Activated effector memory CD4-positive, alpha-beta T cell treated with Interleukin-2 at 50 U/mL for 16 hours (primary cell): ENCODE measurements at regions not wholly inside any gene's neighbourhood (a gene's known extent, or its start where the extent isn't known, plus 50 kb on each side); places are given as distances from the start of the nearest gene placed in this dataset.

ENCODE experiments used
- DNase-seq: peaks from one replicate; pipeline ENCODE4 v3.0.0-alpha.2; 2020

DNA sequence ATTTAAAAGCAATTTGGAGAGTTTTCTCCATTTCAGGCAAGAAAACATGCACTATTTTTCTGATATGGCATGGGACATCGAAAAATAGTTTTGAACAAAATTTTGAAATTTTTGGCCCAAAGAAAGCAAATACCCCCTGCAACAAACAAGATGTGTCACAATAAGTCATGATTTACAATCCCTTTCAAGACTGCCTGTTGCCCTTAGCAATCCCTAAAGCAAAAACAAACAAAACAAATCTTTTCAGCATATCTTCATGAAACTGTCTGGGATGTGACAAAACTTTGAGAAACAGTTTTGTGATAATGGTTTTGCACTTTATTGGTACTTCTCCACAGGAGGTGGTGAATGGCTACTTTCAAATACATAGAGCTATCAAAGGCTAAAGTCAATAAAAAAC lies 1888.7 kb upstream of the PIK3C3 start:
- no peak for DNase-seq

DNA sequence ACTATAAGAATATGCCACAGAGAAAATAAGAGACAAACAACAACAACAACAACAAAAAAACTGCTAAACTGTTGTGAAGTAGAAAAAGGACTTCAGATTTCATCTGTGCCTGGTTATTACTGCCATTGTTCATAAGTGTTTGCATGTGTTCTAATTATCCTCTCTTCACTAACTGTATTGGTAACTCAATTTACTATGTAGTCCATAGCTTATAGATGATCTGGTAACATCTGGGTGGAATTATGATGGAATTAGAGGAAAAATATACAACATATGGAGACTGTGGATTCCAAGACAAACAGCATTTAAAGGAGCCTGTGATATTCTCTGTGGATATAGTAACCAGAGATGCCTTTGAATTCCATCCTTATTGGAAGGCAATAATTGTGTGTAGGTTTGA lies 1891.5 kb upstream of the PIK3C3 start:
- no peak for DNase-seq

DNA sequence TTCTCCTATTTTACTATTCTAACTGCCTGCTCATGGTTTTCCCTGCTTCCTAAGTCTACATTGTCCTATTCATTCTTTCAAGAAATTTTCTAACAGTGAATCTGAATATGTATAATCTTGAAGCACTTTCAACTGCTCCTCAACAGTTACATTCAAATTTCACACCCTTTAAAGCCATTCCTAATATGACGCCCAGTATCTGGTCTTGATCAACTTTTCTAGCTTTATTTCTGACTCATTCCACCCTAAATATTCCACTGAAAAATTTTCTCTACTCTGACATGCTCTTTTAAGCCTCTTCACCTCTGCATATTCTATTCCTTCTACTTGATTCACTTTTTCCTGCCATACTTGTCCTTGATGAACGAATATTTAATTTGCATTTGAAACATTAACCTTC lies 1893.9 kb upstream of the PIK3C3 start:
- DNase-seq: no peak

DNA sequence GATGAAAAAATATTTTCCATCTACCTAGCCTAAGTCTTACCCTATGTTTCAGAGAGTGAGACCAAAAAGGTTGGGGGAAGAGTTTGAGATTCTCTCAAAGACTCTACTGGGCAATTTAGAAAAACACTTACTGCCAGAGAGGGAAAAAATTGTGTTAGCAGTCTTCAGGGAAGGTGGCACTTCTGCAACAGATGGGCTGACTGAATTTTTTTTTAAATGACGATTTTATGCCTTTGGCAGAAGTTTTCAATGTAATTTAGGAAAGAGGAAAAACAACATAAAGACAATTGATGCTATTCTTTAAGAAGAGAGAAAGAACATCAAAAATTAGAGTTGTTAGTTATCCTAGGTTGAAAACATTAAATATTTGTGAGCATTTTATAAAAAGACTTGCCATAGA lies 1894.5 kb upstream of the PIK3C3 start:
- no peak for DNase-seq

DNA sequence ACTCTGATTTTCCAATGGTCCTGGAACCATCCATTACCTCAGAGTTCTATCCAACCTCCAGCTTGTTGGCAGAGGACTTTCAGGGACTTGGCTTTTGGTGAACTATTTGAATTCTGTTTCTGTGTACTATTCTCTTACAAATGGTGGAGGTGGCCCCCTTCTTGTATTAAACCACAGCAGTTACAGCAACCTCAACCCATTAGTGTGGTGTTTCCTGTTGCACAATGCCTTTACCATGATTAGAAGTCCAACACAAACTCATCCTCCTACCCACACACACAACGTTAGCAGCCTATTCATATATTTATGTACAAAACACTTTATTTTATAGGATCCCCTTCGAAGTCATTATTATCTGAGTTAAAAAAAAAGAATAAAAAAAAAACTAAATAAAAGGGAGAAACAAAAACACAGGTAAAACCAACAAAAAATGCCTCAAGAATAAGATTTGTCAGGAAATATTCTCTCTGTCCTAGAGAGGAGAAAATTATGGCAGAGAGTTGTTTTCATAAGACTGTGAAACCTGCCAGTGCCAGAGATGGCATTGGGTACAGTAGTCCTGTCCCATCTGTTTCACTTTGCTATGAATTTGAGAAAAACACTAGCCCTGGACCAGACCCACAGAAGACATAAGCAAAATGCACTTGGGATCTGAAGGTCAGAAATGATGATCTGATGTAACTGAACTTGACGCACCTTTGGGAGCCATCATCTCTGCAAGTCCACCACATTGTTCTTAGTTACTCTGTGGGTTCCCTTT lies 1896.0 kb upstream of the PIK3C3 start:
- DNase-seq: no peak

DNA sequence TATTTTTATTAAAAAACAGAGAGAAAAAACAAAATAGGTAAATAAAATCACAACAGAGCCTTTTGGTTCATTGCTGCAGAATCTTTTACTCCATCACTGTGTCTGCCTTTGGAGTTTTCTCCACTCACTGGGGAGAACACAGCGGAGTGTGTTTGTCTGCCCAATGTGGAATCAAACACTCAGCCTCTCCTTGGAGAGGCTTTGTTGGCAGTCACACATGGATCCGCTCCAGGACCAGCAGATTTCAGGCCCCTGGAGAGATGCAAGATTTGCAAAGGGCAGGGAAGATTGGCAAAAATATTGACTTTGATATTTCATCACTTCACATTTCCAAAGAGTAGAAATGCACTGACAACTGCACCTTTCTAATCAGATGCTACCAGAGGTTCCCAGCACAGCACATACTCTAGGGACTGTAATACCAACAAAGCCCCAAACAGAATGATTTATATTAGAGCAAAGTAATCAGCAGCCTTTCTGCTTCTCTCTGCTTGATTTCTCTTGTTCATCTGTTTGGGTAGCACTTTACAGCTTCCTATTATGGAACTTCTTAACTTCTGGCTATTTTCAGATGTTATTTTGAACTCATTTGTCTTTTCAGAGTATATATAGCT lies 1898.8 kb upstream of the PIK3C3 start:
- DNase-seq: no peak

DNA sequence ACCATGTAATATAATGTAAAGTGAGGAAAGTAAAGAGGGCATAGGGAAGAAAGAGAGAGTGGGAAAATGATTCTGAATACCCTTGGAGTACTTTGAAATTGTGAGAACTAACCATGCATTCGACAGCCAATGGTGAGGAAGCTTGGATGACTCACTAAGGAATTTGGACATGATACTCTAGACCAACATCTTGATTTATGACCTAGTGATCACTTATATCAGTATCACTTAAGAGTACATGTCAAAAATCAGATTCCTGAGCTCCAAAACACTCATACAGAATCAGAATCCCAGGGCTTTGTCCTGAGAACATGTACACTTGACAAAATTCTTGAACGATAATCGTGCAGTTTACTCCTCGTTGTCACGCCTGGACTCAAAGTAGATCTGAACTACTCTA lies 1899.8 kb upstream of the PIK3C3 start:
- DNase-seq: no peak

DNA sequence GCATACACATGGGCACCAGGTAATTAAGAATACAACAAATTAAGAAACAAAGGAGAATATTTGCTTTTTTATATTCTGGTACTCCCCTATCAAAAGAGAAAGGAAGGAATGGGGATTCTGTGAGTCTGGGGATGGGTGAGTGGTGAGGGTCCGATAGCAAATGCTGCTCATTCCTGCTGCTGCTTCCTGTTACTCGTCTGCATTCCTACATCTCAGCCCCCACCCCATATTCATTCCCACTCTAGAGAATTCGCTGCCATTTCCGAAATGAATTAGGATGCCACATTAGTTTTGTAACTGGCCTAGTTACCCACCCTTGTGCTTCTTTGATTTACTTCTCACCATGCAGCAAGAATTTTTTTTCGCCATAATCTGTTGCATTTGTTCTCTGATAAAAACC lies 1905.3 kb upstream of the PIK3C3 start:
- no peak for DNase-seq

DNA sequence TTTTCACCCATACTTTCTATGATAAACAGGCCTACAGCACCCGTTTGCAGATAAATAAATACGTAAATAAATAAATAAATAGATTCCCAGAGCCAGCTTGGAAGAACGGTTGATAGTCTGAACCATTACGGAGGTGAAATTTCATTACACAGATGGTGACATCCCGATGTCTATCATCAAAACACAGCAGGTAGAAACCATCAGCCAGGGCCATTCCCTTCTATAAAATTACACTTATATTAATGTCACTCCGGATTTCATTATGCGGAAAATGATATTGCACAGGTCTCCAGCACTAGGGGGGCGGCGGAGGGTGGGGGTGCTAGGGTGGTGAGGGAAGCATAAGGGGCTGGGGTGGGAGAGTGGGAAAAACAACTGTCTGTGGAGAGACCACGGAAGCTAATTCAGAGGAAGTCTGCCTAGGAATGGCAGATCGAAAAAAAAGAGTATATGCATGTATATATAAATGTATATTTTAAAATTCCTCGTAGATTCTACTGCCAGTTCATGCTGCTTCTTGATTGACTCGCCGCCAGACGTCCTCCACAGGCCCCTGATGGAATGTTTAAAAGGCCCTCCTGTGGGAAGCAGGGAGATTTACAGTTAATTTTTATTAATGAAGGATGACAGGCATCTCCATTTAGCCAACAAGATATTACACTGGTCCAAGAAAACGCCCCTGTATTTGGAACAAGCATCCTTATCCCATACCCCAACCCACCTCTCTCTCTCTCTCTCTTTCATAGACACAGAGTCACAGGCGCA lies 1906.0 kb upstream of the PIK3C3 start:
- DNase-seq: no peak

DNA sequence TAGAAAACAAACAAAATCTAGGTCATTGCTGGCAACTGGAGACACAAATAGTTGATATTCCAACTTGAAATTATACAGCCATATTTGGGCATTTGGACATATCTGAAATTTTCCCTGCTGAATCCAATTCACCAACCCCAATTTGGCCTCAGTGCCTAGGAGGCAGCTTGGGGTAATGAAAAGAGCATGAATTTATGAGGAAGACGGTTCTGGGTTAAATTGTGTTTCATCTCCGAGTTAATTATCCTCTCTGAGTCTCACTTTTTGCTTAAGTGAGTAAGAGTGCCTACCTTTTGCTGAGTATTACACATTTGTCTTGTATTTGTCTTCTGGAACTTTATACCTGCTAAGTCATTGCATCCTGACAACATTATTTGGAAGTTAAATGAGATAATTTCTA lies 1906.8 kb upstream of the PIK3C3 start:
- no peak for DNase-seq

DNA sequence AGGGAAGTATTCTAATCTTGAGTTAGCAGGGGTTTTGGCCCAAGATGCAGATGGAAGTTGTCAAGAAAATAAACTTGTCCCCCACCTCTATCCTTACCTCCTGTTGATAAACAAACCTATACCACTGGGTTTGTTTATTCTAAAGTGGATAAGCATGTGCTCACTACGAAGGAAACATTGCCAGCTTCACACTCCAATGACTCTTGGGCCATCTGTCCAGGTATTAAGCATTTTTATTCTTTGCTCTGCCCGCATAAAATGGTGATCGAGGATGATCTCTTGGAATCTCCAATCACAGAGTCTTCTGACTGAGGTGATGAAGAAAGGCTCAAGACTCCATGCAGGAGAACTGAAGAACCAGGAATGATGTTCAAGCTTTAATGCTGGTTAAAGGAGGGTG lies 1908.4 kb upstream of the PIK3C3 start:
- no peak for DNase-seq

DNA sequence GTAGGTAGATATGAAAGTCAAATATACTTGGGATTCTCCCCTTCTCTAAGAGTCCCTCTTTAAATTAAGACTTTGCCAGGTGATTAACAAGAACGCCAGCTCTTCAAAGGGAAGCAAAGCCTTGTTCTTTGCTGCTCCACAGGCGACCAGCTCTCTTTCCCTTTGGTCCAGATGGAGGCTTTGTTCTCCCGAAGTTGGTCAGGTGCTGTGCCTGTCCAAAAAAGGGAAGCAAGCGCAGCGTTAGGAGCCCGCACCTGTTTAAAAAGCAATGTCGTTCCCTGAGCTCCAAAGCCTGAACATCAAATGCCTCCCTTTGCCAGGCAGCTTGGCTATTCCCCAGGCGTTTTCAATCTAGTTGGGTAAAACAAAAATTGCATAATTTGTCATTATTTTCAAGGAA lies 1913.1 kb upstream of the PIK3C3 start:
- DNase-seq: no peak

DNA sequence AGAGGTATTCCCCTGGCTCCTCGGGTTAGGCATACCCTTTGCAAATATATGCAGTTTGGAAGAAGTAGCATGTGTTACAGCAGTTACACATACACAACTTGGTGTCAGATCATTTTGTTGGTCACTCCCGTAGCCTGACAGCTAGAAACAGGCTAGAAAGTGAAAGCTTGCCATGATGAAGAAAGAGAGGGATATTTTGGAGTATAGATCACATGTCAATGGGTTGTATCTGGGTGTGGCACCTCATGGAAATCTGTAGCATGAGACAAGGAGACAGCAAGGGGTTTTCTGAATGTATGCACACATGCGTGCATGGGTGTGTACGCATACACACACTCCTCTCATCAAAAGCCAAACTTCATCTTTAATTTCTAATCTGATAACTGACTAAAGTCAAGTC lies 1914.5 kb upstream of the PIK3C3 start:
- no peak for DNase-seq

DNA sequence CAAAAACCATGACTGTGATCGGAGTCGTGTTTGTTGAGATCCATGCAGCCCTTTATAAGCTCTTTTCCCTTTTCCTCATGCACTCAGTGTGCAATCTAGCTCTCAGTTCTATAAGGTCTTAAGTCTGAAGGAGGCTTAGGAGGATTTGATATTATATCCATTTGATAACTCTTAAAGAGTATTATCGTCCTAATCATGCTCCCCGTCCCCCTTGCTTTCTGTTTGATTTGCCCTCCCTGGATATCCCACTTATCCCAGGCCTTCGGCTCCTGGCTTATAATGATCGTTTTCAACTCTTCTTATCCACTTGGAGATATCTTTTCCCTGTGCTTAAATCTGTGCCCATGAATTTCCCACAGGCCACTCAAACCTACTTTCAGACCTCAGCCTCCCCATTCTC lies 1917.7 kb upstream of the PIK3C3 start:
- DNase-seq: no peak

DNA sequence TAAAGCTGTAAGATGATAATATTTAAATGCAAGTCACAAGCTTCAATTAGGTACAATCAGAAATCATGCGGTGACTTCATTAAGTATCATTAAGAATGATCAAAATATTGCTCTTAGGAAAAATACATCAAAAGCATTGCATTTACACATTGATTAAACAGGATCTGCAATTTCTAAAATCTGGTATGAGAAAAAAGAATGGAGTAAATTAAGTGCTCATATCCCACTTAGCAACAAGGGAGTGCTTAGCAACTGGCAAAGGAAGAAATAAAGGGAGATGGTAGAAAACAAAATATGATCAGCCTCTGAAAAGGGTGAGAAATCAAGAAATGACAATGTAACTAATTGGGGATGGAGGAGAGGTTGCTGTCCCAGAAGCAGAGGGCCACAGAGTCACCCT lies 1918.2 kb upstream of the PIK3C3 start:
- DNase-seq: no peak

DNA sequence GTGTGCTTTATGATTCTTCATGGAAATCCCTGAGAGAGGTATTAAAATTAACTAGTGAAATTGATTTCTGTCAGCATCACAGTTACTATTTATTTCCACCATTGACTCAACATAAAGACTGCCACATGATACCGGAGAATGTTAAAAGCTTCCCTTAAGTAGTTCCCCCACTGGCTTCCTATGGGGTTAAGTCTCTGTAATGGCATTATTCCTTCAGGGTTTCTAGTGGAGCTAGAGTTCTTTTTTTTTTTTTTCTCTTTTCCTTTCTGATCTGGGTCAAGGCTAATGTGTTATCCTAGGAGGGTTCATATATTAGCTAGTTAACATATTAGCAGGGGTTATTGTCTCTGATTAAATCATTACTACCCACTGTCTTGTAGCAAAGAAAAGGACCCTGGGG lies 1919.1 kb upstream of the PIK3C3 start:
- DNase-seq: no peak

DNA sequence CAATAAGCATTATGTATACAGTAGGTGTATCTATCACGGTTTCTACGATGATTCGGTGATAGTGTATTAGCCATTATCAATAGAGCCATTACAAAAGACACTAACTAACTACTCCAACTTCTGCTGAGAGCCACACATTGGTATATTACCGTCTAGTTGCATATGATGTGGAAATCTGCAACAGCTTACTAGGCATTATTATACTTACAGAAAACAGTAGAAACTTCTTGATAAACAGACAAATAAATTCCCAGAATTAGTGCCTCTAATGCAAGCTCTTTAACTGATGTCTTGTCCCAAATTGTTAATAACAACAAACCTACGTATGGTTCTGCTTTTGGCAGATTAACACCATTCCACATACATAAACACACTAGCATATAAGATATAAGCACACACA lies 1923.0 kb upstream of the PIK3C3 start:
- DNase-seq: no peak

DNA sequence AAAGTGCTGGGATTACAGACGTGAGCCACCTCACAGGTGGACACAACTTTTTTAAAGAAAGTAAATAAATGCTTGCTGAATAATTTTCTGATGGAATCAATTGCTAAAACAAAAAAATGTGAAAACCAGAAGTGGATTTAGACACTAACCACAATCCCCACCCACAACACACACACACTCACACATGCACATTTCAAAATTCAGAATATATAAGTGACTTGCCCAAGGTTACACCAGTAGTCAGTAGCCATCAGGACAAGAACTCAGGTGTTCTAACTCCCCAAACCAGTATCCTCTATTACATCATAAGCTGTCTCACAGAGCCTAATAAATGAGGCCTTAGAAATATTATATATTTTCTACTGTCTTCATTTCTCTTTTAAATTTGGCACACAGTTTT lies 1923.6 kb upstream of the PIK3C3 start:
- no peak for DNase-seq

DNA sequence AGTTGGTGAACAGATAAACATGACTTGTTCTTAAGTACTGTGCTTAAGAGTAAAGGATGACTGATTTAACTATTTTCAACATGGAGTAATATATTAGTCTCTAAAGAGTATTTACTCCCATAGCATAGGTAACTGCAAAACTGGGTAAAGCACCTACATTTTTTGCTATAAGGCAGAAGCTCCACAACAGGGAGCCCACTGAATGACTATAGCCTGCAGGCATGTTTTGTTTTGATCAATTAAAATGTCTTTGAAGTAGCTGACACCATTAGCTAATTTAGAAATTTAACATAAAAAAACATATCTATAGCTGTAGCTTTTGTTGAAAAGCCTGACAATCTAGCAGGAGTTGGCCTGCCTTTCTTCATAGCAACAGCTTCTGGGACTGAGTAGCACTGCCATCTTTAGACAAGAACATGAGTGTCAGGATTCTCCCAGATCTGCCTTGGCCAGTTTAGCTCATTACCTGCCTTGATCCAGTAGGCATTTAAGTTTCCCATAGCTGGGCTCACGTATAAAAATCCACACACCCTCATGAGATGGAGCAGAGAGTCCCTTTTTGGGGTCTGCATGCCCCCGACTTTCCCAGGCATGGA lies 1935.1 kb upstream of the PIK3C3 start:
- DNase-seq: no peak

DNA sequence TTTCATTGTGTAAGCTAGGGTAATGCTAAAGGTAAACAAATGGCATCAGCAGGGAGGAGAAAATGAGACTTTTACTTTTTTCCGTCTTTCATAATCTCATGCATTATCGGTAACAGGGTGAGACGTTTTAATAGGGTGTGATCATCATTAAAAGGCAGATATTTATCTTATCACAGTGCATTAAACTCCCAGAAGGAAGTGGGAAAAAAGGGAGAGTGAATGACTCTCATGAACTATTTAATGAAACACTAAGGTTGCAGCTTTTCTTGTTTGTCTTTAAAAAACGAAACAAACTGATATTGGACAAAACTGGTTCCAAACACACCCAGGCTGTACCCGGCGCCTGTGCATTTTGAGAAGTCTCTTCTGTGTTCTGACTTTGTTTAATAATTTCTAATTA lies 1936.8 kb upstream of the PIK3C3 start:
- no peak for DNase-seq

DNA sequence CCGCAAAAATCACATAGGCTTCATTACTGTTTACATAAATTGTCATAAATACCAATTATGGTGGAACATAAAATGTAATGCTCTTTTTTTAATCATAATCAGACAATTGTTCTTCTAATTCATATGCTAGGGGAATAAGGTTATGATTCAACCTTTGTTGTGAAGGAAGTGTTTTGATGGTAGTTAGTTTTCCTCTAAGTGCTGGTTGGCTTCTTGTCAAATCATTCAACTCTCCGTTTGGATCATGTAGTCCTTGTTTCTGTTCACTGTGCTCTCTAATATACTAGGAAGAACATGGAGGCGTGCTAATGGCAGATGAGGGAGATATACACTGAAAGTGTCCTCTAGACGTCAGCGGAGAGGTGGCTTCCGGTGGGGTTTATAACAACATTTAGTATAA lies 1938.0 kb upstream of the PIK3C3 start:
- no peak for DNase-seq

DNA sequence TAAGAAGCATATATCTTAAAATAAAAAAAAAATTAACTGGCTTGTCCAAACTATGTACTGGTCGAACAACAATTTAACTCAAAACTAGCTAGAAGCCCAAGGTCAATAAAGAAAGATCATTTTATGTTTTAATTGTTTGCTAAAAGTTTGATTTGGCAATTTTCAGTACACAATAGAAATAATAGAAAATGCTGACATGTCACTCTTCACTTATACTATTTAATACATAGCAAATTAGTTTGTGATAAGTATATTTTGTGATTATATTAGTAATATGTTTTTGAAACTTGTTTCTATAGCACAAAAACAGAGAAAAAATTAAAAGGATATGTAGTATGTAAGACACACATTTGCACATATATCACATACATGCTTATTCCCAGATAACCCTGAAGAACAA lies 1938.6 kb upstream of the PIK3C3 start:
- no peak for DNase-seq

DNA sequence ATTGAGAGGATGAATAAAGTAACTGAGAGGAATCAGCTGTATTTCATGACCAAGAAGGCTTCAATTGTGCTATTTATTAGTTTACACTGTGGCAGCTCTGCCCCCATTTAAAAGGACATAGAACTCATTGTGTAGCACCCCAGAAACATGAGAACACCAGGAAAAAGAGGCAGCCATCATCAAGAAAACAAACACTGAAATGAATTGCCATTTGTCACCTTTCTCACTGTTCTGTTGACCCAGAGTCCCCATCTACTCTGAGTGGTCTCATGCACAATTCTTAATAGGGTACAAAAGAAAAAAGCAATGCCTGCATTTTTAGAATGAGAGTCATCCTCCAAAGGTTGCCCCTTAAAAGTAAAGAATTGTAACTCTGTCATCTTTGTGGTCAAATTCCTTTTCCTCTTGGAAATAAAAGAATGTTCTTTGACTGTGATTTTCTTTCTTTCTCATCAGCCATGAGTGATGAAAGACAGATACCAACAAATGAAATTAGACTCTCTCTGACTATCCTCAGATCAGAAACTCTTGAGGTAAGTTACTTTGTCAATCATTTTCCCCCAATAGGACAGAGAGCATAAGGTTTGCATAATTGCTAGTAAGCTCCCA lies 1941.9 kb upstream of the PIK3C3 start:
- no peak for DNase-seq

DNA sequence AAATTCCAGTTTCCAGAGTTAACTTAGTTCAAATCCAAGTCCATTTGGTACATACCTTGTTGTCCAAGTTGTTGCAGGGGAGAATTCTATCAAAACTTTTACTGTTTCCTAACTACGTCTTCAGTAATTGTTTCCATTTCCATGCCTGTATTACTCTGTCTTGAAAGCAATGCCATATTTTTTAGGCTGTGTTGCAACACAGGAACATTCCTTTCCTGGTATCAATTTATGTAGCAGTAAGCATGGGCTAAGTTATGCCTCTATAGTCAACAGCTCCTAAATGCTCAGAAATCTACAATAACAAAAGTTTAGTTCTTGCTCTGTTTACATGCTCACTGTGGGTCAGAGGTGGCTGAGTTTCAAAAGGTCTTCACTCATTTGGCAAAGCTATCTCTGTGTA lies 1943.8 kb upstream of the PIK3C3 start:
- no peak for DNase-seq
